ENCODE measurements at regions not wholly inside any gene's neighbourhood (a gene's known extent, or its start where the extent isn't known, plus 50 kb on each side); places are given as distances from the start of the nearest gene placed in this dataset.

DNA sequence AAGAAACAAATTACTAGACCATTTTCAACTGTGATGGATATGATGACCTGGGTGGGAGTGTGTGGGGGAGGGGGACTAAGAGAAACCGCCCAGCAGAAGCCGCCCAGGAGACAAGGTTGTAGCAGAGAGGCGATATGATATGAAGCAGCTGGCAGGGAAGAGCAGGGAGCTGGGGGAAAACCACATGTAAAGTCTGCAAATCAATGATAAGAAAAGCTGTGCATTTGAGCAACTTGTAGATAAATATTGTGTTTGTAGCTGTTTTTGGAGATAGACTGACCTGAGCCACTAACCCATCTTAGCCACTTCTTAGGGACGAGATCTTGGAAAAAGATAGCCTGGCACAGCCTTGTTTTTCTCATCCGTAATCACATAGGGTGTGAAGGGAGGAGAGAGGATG is 252.6 kb downstream of the SEC23IP start:
- no peak for TF ChIP-seq POLR2A (IDR thresholded peaks at IDR 0.05)
- TF ChIP-seq, protein P1, sequence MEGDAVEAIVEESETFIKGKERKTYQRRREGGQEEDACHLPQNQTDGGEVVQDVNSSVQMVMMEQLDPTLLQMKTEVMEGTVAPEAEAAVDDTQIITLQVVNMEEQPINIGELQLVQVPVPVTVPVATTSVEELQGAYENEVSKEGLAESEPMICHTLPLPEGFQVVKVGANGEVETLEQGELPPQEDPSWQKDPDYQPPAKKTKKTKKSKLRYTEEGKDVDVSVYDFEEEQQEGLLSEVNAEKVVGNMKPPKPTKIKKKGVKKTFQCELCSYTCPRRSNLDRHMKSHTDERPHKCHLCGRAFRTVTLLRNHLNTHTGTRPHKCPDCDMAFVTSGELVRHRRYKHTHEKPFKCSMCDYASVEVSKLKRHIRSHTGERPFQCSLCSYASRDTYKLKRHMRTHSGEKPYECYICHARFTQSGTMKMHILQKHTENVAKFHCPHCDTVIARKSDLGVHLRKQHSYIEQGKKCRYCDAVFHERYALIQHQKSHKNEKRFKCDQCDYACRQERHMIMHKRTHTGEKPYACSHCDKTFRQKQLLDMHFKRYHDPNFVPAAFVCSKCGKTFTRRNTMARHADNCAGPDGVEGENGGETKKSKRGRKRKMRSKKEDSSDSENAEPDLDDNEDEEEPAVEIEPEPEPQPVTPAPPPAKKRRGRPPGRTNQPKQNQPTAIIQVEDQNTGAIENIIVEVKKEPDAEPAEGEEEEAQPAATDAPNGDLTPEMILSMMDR (IDR thresholded peaks at IDR 0.05) = no peak
- no peak for TF ChIP-seq POLR2AphosphoS5 (IDR thresholded peaks at IDR 0.05)
- no peak for TF ChIP-seq EP300 (IDR thresholded peaks at IDR 0.05)
